Trophoblast cell (in vitro differentiated cells and primary cell): ENCODE measurements at regions not wholly inside any gene's neighbourhood (a gene's known extent, or its start where the extent isn't known, plus 50 kb on each side); places are given as distances from the start of the nearest gene placed in this dataset.

Experiments
- DNase-seq, 2 donors: peaks; one replicate each; pipeline ENCODE4 v3.0.0-alpha.2; 2016
- H2AFZ ChIP-seq: 2 replicates; pipeline ENCODE4 v1.6.1; 2013; ENCODE audit warnings: low read length, moderate library complexity, mild to moderate bottlenecking; ENCODE audit not compliant: insufficient read depth, poor library complexity
- H2AK5ac ChIP-seq: 2 replicates; pipeline ENCODE4 v1.6.1; 2013; ENCODE audit warnings: mild to moderate bottlenecking, low read length
- H2BK120ac ChIP-seq: 2 replicates; pipeline ENCODE4 v1.6.1; 2013; ENCODE audit warnings: low read length, mild to moderate bottlenecking, moderate library complexity; ENCODE audit not compliant: insufficient read depth, poor library complexity
- H2BK12ac ChIP-seq: 2 replicates; pipeline ENCODE4 v1.6.1; 2013; ENCODE audit warnings: mild to moderate bottlenecking, low read length, moderate library complexity
- H2BK5ac ChIP-seq: 2 replicates; pipeline ENCODE4 v1.6.1; 2013; ENCODE audit warnings: low read length, low read depth, moderate library complexity, mild to moderate bottlenecking; ENCODE audit not compliant: poor library complexity
- H3K14ac ChIP-seq: 2 replicates; pipeline ENCODE4 v1.6.1; 2013; ENCODE audit warnings: mild to moderate bottlenecking, low read length
- H3K18ac ChIP-seq: 2 replicates; pipeline ENCODE4 v1.6.1; 2013; ENCODE audit warnings: mild to moderate bottlenecking, low read length
- H3K23ac ChIP-seq: 2 replicates; pipeline ENCODE4 v1.6.1; 2013; ENCODE audit warnings: low read length
- H3K27ac ChIP-seq: 2 replicates; pipeline ENCODE4 v1.5.1; 2013; ENCODE audit warnings: low read depth, mild to moderate bottlenecking, inconsistent platforms, low read length, moderate library complexity
- H3K27me3 ChIP-seq: 2 replicates; pipeline ENCODE4 v1.6.1; 2013; ENCODE audit warnings: inconsistent platforms, mild to moderate bottlenecking, low read length, moderate library complexity; ENCODE audit not compliant: insufficient read depth
- H3K36me3 ChIP-seq, 2 experiments: 1 replicate in 1 of 2; 2 replicates in 1 of 2; pipeline ENCODE4 v1.6.1; 2013; ENCODE audit warnings: low read length in 2 of 2, mild to moderate bottlenecking in 2 of 2, moderate library complexity in 1 of 2; ENCODE audit not compliant: insufficient read depth in 2 of 2, control insufficient read depth in 1 of 2
- H3K4ac ChIP-seq: 2 replicates; pipeline ENCODE4 v1.6.1; 2013; ENCODE audit warnings: low read depth, mild to moderate bottlenecking, low read length, moderate library complexity
- H3K4me1 ChIP-seq, 2 experiments: 1 replicate in 1 of 2; 2 replicates in 1 of 2; pipeline ENCODE4 v1.6.1; 2013; ENCODE audit warnings: low read length in 2 of 2, mild to moderate bottlenecking in 2 of 2, moderate library complexity in 1 of 2; ENCODE audit not compliant: insufficient read depth in 2 of 2, control insufficient read depth in 1 of 2
- H3K4me2 ChIP-seq: 2 replicates; pipeline ENCODE4 v1.6.1; 2013; ENCODE audit warnings: inconsistent platforms, mild to moderate bottlenecking, low read length, moderate library complexity
- H3K4me3 ChIP-seq: 2 replicates; pipeline ENCODE4 v1.5.1; 2013; ENCODE audit warnings: mild to moderate bottlenecking, low read depth, low read length, inconsistent platforms
- H3K79me1 ChIP-seq: one replicate; pipeline ENCODE4 v1.6.1; 2013; ENCODE audit warnings: low read length
- H3K79me2 ChIP-seq: 2 replicates; pipeline ENCODE4 v1.6.1; 2013; ENCODE audit warnings: low read length, mild to moderate bottlenecking; ENCODE audit not compliant: control insufficient read depth, insufficient read depth, poor library complexity
- H3K9ac ChIP-seq: 2 replicates; pipeline ENCODE4 v1.6.1; 2013; ENCODE audit warnings: mild to moderate bottlenecking, low read length
- H3K9me3 ChIP-seq: 2 replicates; pipeline ENCODE4 v1.6.1; 2013; ENCODE audit warnings: low read depth, mild to moderate bottlenecking, control low read depth, inconsistent platforms, low read length; ENCODE audit not compliant: insufficient read depth
- H4K12ac ChIP-seq: 2 replicates; pipeline ENCODE4 v1.6.1; 2013; ENCODE audit warnings: low read depth, mild to moderate bottlenecking, low read length, moderate library complexity
- H4K8ac ChIP-seq: 2 replicates; pipeline ENCODE4 v1.6.1; 2013; ENCODE audit warnings: low read depth, mild to moderate bottlenecking, low read length, moderate library complexity
- H4K91ac ChIP-seq: one replicate; pipeline ENCODE4 v1.6.1; 2013; ENCODE audit warnings: low read depth, mild to moderate bottlenecking, low read length, moderate library complexity
- WGBS: extraction: QIAGEN DNeasy Blood & Tissue Kit; methylation state at CpG from one replicate; pipeline ENCODE4 v1.1.7; 2013; ENCODE audit warnings: missing lambda C conversion rate; ENCODE audit not compliant: insufficient read length, insufficient coverage; ENCODE audit errors: extremely low coverage; 5-methylcytosine and 5-hydroxymethylcytosine counted together

- DNase-seq = no peak
- H3K23ac ChIP-seq = no peak overlapping the region
- no peak overlapping the region for H3K18ac ChIP-seq
- H4K12ac ChIP-seq = no peak overlapping the region
- no peak overlapping the region for H3K4ac ChIP-seq
- H3K9ac ChIP-seq = no peak overlapping the region
- H4K8ac ChIP-seq = no peak overlapping the region
- H4K91ac ChIP-seq = no peak overlapping the region
- H3K27ac ChIP-seq = no peak overlapping the region
- H2AK5ac ChIP-seq = no peak overlapping the region
- no CpG with 5 or more reads among the region's 3 CpGs for WGBS
- no peak overlapping the region for H3K4me2 ChIP-seq
- H3K14ac ChIP-seq = no peak overlapping the region
- H3K27me3 ChIP-seq = no peaks in the 10 kb centered on the region
- no peaks in the 10 kb centered on the region for H3K4me1 ChIP-seq
- H2BK12ac ChIP-seq = no peak overlapping the region
- no peaks in the 10 kb centered on the region for H3K36me3 ChIP-seq
- no peak overlapping the region for H2AFZ ChIP-seq
- H3K4me3 ChIP-seq = no peak overlapping the region
- H3K79me2 ChIP-seq = no peaks in the 10 kb centered on the region
- no peaks in the 10 kb centered on the region for H3K79me1 ChIP-seq
- H2BK5ac ChIP-seq = no peak overlapping the region
- no peak overlapping the region for H2BK120ac ChIP-seq
- H3K9me3 ChIP-seq = no peaks in the 10 kb centered on the region
Observed at GRCh38 chr4:137039370-137039769, 492.9 kb downstream of the PCDH18 start.

- Histone ChIP-seq H3K36me3 (no peaks in the 10 kb centered on the region), H3K9ac (no peak overlapping the region), H3K4ac (no peak overlapping the region), H4K91ac (no peak overlapping the region), H2AK5ac (no peak overlapping the region), H4K8ac (no peak overlapping the region), H2BK12ac (no peak overlapping the region), H3K23ac (no peak overlapping the region), H3K27me3 (no peaks in the 10 kb centered on the region), H3K14ac (no peak overlapping the region), H3K79me2 (no peaks in the 10 kb centered on the region), H3K4me3 (no peak overlapping the region), H2AFZ (no peak overlapping the region), H2BK120ac (no peak overlapping the region), H2BK5ac (no peak overlapping the region), H3K18ac (no peak overlapping the region), H3K4me2 (no peak overlapping the region), H3K4me1 (no peaks in the 10 kb centered on the region), H3K27ac (no peak overlapping the region), H4K12ac (no peak overlapping the region), H3K9me3 (no peaks in the 10 kb centered on the region), H3K79me1 (no peaks in the 10 kb centered on the region)
- no peak for DNase-seq
Observed at GRCh38 chr4:137032222-137032621, 500.1 kb downstream of the PCDH18 start.

GRCh38 chr4:137029026-137029425 is 503.3 kb downstream of the PCDH18 start:
- Histone ChIP-seq H3K4ac (no peak overlapping the region), H2AFZ (no peak overlapping the region), H2BK12ac (no peak overlapping the region), H3K4me1 (no peaks in the 10 kb centered on the region), H2AK5ac (no peak overlapping the region), H3K79me1 (no peaks in the 10 kb centered on the region), H3K79me2 (no peaks in the 10 kb centered on the region), H3K23ac (no peak overlapping the region), H3K18ac (no peak overlapping the region), H3K4me2 (no peak overlapping the region), H4K8ac (no peak overlapping the region), H2BK120ac (no peak overlapping the region), H3K9ac (no peak overlapping the region), H3K4me3 (no peak overlapping the region), H3K14ac (no peak overlapping the region), H3K36me3 (no peaks in the 10 kb centered on the region), H3K27me3 (no peaks in the 10 kb centered on the region), H3K9me3 (no peaks in the 10 kb centered on the region), H2BK5ac (no peak overlapping the region), H4K12ac (no peak overlapping the region), H4K91ac (no peak overlapping the region), H3K27ac (no peak overlapping the region)
- WGBS = no CpG with 5 or more reads among the region's 3 CpGs
- no peak for DNase-seq

- Histone ChIP-seq H3K79me1 (no peaks in the 10 kb centered on the region), H3K14ac (no peak overlapping the region), H3K27me3 (no peaks in the 10 kb centered on the region), H3K18ac (no peak overlapping the region), H4K8ac (no peak overlapping the region), H3K9ac (no peak overlapping the region), H3K9me3 (no peaks in the 10 kb centered on the region), H3K23ac (no peak overlapping the region), H2BK120ac (no peak overlapping the region), H3K36me3 (no peaks in the 10 kb centered on the region), H2AFZ (no peak overlapping the region), H4K91ac (no peak overlapping the region), H4K12ac (no peak overlapping the region), H3K4ac (no peak overlapping the region), H2AK5ac (no peak overlapping the region), H3K79me2 (no peaks in the 10 kb centered on the region), H2BK12ac (no peak overlapping the region), H3K4me2 (no peak overlapping the region), H3K27ac (no peak overlapping the region), H2BK5ac (no peak overlapping the region), H3K4me3 (no peak overlapping the region), H3K4me1 (no peaks in the 10 kb centered on the region)
- DNase-seq = no peak
- WGBS = no CpG with 5 or more reads among the region's 5 CpGs
Observed at GRCh38 chr4:137025484-137026059, 506.7 kb downstream of the PCDH18 start.
